Right atrium auricular region (tissue), 2 donors: ENCODE measurements at regions not wholly inside any gene's neighbourhood (a gene's known extent, or its start where the extent isn't known, plus 50 kb on each side); places are given as distances from the start of the nearest gene placed in this dataset.
"Not testable (repeated sequence)": the region's sequence is repeated elsewhere in the genome, so short reads cannot be mapped to it uniquely, and the experiment has no call there.

ENCODE experiments used
- DNase-seq: peaks from one replicate; pipeline ENCODE4 v3.0.0-alpha.2; 2019; ENCODE audit warnings: low spot score
- H3K27ac ChIP-seq, 2 donors: fragments of 200-600 bp; sonication (generic); 1 replicate in 1 of 2; 2 replicates in 1 of 2; pipeline ENCODE4 v1.5.1; 2016 to 2019
- H3K27me3 ChIP-seq, 2 donors: fragments of 200-600 bp; sonication (generic); one replicate each; pipeline versions ENCODE4 v1.5.1 to v1.6.0; 2017 to 2019
- H3K36me3 ChIP-seq: fragments of 200-600 bp; sonication (generic); one replicate; pipeline ENCODE4 v1.5.1; 2016
- H3K4me1 ChIP-seq, 2 donors: fragments of 200-600 bp; sonication (generic); one replicate each; pipeline versions ENCODE4 v1.5.1 to v1.6.0; 2017 to 2019
- H3K4me3 ChIP-seq, 2 donors: fragments of 200-600 bp; sonication (generic); 1 replicate in 1 of 2; 2 replicates in 1 of 2; pipeline ENCODE4 v1.5.1; 2017 to 2019; ENCODE audit warnings: mild to moderate bottlenecking in 1 of 2, moderate library complexity in 1 of 2
- H3K9me3 ChIP-seq, 2 donors: fragments of 200-600 bp; sonication (generic); one replicate each; pipeline ENCODE4 v1.5.1; 2019
- TF ChIP-seq, protein P1 (sequence below), 2 donors: fragments of 200-600 bp; sonication (generic); IDR thresholded peaks; one replicate each; pipeline ENCODE4 v1.5.1; 2019; ENCODE audit warnings: antibody characterized with exemption in 2 of 2

DNA sequence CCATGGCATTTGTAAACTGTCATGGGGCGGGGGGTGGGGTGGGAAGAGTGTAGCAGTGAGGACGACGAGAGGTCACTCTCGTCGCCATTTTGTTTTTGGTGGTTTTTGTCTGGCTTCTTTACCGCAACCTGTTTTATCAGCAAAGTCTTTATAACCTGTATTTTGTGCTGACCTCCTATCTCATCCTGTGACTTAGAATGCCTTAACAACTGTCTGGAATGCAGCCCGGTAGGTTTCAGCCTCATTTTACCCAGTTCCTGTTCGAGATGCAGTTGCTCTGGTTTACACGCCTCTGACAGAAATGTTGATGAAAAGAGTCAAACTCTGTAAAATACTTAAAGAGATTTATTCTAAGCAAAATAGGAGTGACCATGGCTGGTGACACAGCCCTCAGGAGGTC is 852.0 kb downstream of the DACH1 start:
- H3K9me3 ChIP-seq = no peaks in the 10 kb centered on the region
- H3K36me3 ChIP-seq = no peaks in the 10 kb centered on the region
- no peaks in the 10 kb centered on the region for H3K27me3 ChIP-seq
- DNase-seq = no peak
- TF ChIP-seq, protein P1, sequence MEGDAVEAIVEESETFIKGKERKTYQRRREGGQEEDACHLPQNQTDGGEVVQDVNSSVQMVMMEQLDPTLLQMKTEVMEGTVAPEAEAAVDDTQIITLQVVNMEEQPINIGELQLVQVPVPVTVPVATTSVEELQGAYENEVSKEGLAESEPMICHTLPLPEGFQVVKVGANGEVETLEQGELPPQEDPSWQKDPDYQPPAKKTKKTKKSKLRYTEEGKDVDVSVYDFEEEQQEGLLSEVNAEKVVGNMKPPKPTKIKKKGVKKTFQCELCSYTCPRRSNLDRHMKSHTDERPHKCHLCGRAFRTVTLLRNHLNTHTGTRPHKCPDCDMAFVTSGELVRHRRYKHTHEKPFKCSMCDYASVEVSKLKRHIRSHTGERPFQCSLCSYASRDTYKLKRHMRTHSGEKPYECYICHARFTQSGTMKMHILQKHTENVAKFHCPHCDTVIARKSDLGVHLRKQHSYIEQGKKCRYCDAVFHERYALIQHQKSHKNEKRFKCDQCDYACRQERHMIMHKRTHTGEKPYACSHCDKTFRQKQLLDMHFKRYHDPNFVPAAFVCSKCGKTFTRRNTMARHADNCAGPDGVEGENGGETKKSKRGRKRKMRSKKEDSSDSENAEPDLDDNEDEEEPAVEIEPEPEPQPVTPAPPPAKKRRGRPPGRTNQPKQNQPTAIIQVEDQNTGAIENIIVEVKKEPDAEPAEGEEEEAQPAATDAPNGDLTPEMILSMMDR (IDR thresholded peaks at IDR 0.05) = no peak
- no peak overlapping the region for H3K27ac ChIP-seq
- no peaks in the 10 kb centered on the region for H3K4me1 ChIP-seq
- no peak overlapping the region for H3K4me3 ChIP-seq

DNA sequence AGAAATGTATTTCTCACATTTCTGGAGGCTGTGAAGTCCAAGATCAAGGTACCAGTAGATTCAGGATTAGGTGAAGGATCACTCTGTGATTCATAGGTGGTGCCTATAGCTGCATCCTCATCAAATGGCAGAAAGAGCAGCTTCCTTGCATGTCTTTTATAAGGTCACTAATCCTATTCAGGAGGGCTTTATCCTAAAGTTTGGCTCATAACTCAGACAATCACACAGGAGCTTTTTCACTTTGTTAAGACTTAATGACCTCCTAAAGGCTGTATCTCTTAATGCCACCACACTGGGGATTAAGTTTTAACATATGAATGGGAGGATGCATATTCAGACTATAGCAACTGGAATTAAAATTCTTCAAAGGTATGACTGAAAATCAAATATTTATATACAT is 861.1 kb downstream of the DACH1 start:
- TF ChIP-seq, protein P1 (IDR thresholded peaks at IDR 0.05) = no peak
- no peak for DNase-seq
- H3K4me1 ChIP-seq = no peaks in the 10 kb centered on the region
- no peak overlapping the region for H3K4me3 ChIP-seq
- H3K27me3 ChIP-seq = no peaks in the 10 kb centered on the region
- no peak overlapping the region for H3K27ac ChIP-seq
- H3K9me3 ChIP-seq = peaks cover 0 to 7% of the 10 kb centered on the region in 2 donors
- no peaks in the 10 kb centered on the region for H3K36me3 ChIP-seq

DNA sequence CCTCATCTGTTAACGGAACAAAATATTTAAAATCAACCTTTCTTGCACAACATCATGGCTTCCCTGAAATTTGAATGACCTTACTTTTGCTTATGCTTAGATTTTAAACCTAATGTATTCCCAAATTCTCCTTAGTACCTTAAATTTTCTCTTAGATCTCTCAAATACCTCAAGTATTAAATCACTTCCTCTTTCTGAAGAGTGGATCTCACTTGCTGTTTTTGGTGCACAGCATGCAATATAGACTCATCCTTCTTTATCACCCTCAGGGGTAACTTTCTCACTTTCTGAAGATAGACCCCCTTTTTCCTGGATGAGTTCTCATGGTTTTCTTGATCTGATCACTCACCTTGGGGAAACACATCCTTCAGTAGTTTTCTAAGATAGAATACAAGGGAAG is 871.7 kb downstream of the DACH1 start:
- Histone ChIP-seq H3K36me3 (no peaks in the 10 kb centered on the region), H3K4me1 (no peaks in the 10 kb centered on the region), H3K27me3 (no peaks in the 10 kb centered on the region), H3K4me3 (no peak overlapping the region), H3K27ac (no peak overlapping the region), H3K9me3 (no peaks in the 10 kb centered on the region)
- no peak for DNase-seq
- TF ChIP-seq, protein P1 (IDR thresholded peaks at IDR 0.05) = no peak

DNA sequence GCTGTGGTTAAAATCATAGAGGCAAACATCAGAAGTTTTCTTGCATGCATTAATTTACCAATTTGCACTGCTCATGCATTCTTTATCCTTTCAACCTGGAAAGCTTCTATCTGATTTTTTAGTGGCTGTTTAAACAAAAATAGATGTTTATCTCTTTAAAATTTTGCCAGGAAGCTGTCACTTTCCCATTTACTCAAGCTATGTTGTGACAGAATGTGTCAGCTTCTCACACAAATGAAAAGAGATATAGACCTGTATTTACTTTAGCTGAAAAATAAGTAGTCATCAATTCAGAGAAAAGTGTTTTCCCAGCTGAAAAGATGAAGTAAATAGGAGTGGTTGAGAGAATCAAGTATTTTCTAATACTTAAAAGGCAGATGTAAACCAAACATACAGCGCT is 872.8 kb downstream of the DACH1 start:
- TF ChIP-seq, protein P1 (IDR thresholded peaks at IDR 0.05) = no peak
- Histone ChIP-seq H3K4me1 (no peaks in the 10 kb centered on the region), H3K4me3 (no peak overlapping the region), H3K36me3 (no peaks in the 10 kb centered on the region), H3K27ac (no peak overlapping the region), H3K9me3 (no peaks in the 10 kb centered on the region), H3K27me3 (no peaks in the 10 kb centered on the region)
- DNase-seq = no peak

DNA sequence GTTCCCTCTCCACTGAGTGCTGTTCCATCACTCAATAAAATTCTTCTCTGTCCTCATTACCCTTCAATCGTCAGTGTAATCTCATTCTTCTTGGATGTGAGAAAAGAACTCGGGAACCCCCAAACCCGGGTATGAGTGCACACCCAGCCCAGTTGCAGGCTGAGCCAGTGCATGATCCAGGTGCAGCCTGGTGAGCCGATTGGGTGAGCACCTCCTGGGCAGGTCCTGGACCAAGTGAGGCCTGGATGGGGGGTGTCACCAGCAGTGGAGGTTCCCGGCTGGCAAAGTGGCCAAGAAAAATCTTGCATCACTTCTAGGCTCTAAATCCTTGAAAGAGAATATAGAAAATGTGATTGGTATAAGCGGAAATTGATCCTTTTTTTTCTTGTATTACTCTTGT is 878.8 kb upstream of the KLHL1 start:
- H3K27me3 ChIP-seq = no peaks in the 10 kb centered on the region
- H3K27ac ChIP-seq = no peak overlapping the region
- no peaks in the 10 kb centered on the region for H3K36me3 ChIP-seq
- DNase-seq = no peak
- no peaks in the 10 kb centered on the region for H3K4me1 ChIP-seq
- H3K4me3 ChIP-seq = no peak overlapping the region
- no peaks in the 10 kb centered on the region for H3K9me3 ChIP-seq
- TF ChIP-seq, protein P1 (IDR thresholded peaks at IDR 0.05) = no peak

DNA sequence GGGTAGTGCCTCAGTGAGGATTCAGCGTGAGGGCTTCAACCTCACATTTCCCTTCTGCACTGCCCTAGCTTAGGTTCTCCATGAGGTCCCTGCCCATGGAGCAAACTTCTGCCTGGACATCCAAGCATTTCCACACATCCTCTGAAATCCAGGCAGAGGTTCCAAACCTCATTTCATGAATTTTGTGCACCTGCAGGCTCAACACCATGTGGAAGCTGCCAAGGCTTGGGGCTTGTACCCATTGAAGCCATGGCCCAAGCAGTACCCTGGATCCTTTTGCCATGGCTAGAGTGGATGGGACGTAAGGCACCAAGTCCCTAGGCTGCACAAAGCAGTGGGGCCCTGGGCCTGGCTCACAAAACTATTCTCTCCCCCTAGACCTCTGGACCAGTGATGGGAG is 877.1 kb upstream of the KLHL1 start:
- DNase-seq = no peak
- TF ChIP-seq, protein P1 (IDR thresholded peaks at IDR 0.05) = no peak
- H3K27me3 ChIP-seq = no peaks in the 10 kb centered on the region

DNA sequence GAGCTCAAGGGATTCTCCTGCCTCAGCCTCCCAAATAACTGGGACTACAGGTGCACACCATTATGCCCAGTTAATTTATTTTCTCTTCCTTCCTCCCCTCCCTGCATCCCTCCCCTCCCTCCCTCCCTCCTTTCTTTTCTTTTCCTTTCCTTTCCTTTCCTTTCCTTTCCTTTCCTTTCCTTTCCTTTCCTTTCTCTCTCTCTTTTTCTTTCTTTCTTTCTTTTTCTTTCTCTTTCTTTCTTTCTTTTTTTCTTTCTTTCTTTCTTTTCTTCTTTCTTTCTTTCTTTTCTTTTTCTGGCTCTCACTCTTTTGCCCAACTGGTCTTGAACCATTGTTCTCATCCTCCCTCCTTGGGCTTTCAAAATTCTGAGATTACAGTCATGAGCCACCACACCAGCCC is 873.0 kb upstream of the KLHL1 start:
- H3K4me3 ChIP-seq, H3K27me3 ChIP-seq, H3K9me3 ChIP-seq, H3K4me1 ChIP-seq, H3K36me3 ChIP-seq, H3K27ac ChIP-seq, DNase-seq: not testable (repeated sequence)

More for the DNA sequence above, 877.1 kb upstream of the KLHL1 start:
- no peaks in the 10 kb centered on the region for H3K9me3 ChIP-seq
- H3K4me1 ChIP-seq = no peaks in the 10 kb centered on the region
- no peaks in the 10 kb centered on the region for H3K36me3 ChIP-seq
- no peak overlapping the region for H3K4me3 ChIP-seq
- H3K27ac ChIP-seq = no peak overlapping the region
